HG03571 (cell line): ENCODE measurements at regions not wholly inside any gene's neighbourhood (a gene's known extent, or its start where the extent isn't known, plus 50 kb on each side); places are given as distances from the start of the nearest gene placed in this dataset.
"Not testable (repeated sequence)": the region's sequence is repeated elsewhere in the genome, so short reads cannot be mapped to it uniquely, and the experiment has no call there.

ENCODE experiments used
- ATAC-seq: cut with Tn5 transposase; IDR thresholded peaks from one replicate; pipeline ENCODE4 v1.9.1; 2021; ENCODE audit not compliant: unreplicated experiment

DNA sequence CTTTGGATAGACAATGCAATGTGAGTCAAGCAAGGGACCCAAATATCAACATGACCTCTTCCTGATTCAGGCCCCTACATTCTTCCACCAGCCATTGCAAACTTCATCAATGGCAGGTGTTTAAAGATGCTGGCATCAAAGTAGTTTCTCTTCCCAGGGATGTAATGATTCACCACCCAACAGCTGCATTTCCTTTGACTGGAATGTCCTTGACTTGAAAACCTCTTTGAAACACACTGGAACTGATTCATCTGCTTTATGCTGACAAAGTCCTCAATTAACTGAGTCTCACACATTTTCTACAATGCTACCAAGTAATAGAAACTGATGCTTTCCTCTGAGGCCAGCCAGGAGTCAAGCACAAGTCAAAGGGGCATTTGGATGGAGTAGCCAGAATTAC is 385.5 kb downstream of the GBE1 start:
- ATAC-seq, result no peak

- no peak for ATAC-seq
Measured at GRCh38 chr3:81364411-81364810, 397.0 kb downstream of the GBE1 start.

- ATAC-seq, result no peak
Measured at GRCh38 chr3:81363816-81364215, 397.6 kb downstream of the GBE1 start.

DNA sequence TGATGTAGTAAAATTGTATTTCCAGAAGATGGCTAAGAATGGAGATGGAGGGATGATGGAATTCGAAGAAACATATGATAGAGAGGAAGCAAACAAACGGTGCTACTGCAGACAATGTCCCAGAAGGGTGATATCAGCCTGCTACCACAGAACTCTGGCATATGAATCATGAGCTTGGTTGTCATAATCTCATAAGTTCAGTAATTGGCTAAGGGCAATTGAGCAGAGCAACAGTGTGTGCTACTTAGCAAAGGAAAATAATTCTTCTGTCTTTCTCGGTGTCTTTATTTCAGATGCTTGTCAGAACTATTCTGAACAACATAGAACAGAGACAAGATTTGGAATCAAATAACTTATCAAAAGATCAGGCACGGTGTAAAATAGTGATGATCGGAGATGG is 407.3 kb downstream of the GBE1 start:
- ATAC-seq, result no peak

- no peak for ATAC-seq
Measured at GRCh38 chr3:81352867-81353266, 408.6 kb downstream of the GBE1 start.

DNA sequence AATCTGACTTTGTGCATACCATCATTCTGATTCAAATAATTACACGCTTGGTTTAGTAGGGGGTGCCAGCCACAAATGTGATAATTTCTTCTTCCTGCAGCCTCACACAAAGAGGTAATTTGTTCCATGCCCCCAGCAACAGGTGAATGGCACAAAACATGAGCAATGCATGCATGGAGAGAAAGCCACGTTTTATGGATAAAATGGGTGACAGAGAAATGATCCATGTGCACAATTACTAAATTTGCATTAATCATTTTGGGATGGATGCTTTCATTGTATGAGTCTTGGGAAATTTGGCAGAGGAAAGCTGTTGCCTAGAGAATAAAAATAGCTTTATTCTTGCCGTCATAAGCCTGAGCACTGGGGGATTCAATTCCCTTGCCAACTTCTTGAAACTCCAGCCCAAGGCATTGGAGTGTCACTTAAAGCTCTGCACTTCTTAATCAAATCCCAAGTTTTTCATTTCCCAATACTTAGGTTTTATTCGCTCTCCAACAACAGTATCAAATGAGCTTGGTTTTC is 411.6 kb downstream of the GBE1 start:
- no peak for ATAC-seq

DNA sequence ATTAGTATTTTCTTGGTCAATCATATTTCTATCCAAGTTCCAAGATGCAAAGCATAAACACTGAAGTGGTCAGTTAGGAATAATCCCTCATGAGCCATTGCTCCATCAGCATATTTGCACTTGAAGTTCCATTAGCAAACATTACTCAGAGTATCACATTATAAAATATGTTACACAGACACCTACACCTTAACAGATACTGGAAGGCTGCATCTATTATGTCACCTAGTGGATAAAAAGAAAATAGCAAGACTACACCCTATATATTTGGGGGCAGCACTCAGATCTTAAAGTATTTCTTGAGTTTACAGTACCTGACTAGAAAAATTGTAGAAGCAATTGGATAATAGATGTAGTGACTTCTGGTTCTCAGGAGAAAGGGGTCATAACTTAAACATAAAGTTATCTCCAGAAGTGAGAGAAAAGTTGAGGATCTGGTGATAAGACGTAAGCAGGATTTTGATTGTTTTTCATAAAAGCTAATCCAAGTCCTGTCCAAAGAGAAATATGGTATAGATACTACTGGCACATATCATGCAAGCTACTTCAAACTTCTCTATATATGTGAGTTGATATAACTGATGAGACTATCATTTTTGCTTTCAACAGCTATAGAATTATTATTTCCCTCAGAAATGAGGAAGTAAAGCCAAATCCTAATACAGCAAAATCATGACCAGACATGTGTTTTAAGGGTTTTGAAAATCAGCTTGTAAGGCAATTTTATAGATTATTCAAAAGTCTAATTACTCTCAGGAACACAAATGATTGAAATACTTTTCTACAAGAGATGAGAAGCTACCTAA is 422.2 kb downstream of the GBE1 start:
- peak; percentile 86 for ATAC-seq

DNA sequence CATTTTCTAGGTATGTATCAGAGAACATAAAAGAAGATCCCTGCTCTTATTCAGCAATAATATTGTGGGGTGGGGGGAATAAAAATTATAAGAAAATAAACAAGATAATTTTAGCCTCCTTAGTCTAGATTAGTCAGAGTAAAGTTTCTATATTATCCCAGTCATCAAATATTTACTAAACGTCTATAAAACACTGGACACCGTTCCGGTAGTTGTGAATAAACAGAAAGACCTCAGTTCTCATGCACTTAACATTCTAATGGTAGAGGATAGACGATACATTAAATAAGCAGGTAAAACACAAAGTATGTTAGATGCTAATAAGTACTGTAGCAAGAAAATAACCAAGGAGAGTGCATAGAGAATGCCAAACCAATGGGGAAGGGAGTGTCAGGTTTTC is 425.0 kb downstream of the GBE1 start:
- ATAC-seq, result no peak

- ATAC-seq, result not testable (repeated sequence)
Measured at GRCh38 chr3:81329835-81330234, 431.6 kb downstream of the GBE1 start.

- ATAC-seq, result no peak
Measured at GRCh38 chr3:81326245-81326644, 435.2 kb downstream of the GBE1 start.

DNA sequence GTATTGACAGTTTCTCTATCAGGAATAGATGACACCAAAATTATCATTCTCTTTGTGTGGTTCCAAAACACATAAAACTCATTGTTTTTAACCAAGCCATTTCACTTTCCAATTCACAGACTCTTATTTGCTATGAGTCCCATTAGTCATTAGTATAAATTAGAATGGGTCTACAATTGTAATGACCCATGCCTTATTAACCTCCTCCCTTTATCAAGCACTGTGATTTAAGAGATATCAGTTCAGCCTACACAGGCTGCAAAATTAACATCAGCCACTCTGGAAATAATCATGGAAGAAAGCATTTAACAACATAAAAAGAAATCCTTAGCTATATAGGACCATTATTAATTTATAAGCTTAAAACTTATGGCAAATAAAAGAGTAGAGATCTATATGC is 440.6 kb downstream of the GBE1 start:
- ATAC-seq, result no peak

DNA sequence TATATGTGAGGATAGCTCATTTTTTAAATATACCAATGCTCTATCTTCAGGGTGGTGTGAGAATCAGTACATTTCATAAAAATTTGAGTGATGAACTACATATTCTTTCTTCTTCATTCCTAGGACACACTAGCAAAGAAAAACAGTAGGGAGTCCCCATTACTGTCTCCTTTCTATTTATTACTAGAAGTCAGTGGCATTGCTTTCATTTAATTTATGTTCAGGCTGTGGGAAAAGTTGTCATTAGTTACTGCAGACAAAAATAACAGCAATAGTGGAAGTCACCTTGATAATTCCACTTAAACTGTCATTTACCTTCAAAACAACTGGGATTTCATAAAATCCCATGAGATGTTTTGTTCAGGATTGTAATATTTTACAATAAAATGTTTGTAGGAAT is 446.4 kb downstream of the GBE1 start:
- no peak for ATAC-seq

- no peak for ATAC-seq
Measured at GRCh38 chr3:81311321-81311720, 450.1 kb downstream of the GBE1 start.

DNA sequence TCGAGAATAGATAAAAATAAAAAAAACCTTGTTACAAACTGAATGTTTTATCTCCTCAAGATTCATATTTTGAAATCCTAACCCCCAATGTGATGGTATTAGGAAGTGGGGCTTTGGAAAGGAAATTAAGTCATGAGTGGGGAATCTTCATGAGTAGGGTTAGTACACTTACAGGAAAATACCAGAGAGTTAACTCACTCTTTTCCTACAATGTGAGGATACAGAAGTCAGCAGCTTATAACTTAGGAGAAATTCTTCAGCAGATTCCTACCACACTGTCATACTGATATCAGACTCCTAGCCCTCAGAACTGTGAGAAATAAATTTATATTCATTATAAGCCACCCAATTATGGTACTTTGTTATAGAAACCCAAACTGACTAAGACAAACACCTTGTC is 453.1 kb downstream of the GBE1 start:
- no peak for ATAC-seq

- no peak for ATAC-seq
Measured at GRCh38 chr3:81307221-81307620, 454.2 kb downstream of the GBE1 start.

GRCh38 chr3:81303321-81303720 is 458.1 kb downstream of the GBE1 start:
- no peak for ATAC-seq

DNA sequence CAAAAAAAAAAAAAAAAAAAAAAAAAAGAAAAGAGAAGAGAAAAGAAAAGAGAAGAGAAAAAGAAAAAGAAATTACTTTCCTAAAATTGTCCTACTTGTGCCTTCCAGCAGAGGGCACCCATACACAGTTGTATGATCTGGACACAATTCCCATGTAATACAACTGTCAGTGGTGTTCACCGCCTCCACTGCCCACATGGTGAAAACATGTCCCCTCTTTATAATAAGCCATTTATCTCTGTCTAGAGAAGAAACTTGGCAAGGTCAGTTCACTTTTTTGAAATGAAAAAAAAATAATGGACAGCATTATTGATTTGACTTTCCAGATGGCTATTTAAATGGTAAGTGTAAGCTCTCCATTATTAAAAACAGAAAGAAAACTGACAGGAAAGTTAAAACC is 459.4 kb downstream of the GBE1 start:
- ATAC-seq, result peak; percentile 71

DNA sequence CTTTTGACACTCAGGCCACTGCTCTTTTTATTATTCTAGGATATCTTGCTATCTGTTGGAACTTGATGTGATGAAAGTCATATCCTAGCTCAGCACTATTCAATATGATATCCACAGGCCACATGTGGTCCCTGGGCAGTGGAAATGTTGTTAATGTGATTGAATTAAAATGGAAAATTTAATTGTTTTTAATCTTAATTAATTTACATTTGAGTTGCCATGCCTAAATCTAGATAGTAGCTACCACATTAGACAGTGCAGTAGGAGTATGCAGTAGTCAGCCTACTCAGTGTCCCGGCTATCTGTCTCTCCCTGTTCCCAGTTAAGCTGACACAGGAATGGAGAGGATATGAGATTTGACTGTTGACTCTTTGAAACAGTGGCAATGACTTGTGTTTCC is 460.2 kb downstream of the GBE1 start:
- no peak for ATAC-seq

DNA sequence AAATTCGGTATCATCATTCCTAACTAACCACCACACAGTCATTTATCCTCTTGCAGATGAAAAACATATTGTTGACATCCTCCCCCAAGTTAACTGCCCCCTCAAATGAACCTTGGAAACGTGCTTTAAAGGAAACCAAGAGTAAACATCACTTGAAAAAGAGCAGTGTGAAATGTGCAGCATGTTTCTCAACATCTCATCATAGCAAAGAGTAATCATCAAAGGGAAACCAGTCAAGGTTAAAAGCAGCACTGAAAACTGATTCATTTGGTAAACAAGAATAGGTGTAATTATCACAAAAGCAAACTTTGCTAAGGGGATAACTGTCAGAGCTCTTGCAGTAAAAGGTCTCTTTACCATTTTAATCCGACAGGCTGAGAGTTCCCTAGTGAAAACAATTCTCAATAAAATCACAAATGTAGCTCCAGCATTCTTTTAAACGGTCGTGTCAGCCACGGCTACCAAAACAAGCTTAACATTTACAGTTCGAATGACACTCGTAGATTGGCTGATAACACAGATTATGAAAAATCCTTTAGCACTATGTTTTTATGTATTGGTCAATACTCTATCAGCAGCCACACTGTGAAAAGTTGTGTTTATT is 461.0 kb downstream of the GBE1 start:
- ATAC-seq, result no peak

DNA sequence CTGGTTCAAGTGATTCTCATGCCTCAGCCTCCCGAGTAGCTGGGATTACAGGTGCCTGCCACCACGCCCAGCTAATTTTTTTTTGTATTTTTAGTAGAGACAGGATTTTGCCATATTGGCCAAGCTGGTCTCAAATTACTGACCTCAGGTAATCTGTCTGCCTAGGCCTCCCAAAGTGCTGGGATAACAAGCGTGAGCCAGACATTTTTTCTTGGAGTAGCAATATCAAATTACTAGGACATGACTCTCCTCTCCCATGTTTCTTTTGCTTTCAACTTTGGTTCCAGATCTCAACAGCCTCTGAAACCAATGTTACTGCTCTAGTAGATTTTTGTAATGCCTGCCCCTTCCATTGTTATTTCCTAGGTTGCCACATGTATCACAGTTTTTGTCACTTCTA is 462.0 kb downstream of the GBE1 start:
- no peak for ATAC-seq

DNA sequence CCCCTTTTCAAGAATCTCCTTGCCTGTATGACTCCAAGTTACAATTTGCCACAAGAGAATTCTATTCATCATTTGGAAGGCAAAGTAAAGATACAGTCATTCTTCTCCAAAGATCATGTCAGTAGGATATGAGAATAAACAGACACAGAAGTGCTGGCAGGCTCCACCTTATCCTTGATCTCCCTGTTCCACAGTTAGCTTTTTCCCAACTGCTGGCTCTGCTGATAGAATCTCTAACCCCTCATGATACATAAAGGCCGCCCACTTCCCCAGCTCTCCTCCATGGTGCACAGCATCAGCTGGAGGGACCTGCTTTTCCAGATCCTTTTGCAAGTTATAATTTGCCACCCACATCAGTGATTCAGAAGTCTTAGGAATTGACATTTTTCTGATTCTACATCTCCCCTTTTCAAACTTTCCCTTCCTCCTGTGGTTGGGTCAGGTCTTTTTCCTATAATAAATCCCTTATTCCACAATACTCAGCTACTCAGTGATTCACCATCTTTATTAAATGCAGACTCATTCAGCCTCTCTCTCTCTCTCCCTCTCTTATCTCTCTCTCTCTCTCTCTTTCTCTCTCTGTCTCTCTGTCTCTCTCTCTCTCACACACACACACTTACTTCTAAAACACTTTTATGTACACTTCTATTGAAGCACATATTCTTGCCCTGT is 465.4 kb downstream of the GBE1 start:
- no peak for ATAC-seq

DNA sequence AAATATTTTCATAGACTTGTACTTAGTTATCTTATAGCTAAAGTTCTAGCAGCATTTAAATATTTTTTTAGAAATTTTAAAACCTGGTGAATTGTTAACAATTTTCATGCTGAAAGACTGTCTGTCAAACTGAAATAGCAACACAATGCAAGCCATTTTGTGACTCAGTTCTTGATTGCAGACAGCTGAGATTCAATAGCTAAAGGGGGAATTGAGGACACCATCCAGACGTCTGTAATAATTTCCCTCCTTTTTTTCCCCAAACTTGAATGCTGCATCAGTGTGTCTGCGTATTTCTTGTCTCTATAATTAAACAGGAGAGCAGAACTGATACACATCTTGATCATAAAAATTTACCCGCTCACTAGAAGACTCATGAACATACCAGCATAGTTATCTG is 468.3 kb downstream of the GBE1 start:
- ATAC-seq, result no peak
